ENCODE measurements at regions not wholly inside any gene's neighbourhood (a gene's known extent, or its start where the extent isn't known, plus 50 kb on each side); places are given as distances from the start of the nearest gene placed in this dataset.

GRCh38 chr10:57917019-57917418, 350.7 kb downstream of the IPMK start:
- TF ChIP-seq EZH2phosphoT487 (IDR thresholded peaks at IDR 0.05; ENCODE audit: borderline replicate concordance, low read depth, low read length) = no peak
- TF ChIP-seq CTCF (conservative IDR thresholded peaks at IDR 0.05; ENCODE audit: low read length) = no peak
- no peaks in the 10 kb centered on the region for H4K20me1 ChIP-seq (ENCODE audit: insufficient read depth, low read length)
- no peak overlapping the region for H3K4me2 ChIP-seq (ENCODE audit: low read length)
- H3K4me1 ChIP-seq (ENCODE audit: insufficient read depth, low read length, poor library complexity, severe bottlenecking) = no peaks in the 10 kb centered on the region
- POLR2A ChIA-PET = interaction anchor here (0.6 kb wide), 1 partner anchor 532 kb away, joined by 6 read pairs; no protein-coding TSS in a partner anchor
- no TSS peak for BruUV-seq (replicated peaks)
- no peak overlapping the region for H3K27ac ChIP-seq (ENCODE audit: low read depth, low read length, poor library complexity, severe bottlenecking)
- intact Hi-C loops (cut with micrococcal nuclease; ENCODE audit: unreplicated experiment) = no loop called here
- CTCF ChIA-PET (ENCODE audit: unreplicated experiment) = no interaction called here
- no peak overlapping the region for H3K4me3 ChIP-seq (ENCODE audit: low read depth, low read length, poor library complexity, severe bottlenecking)
- H3K9me2 ChIP-seq (ENCODE audit: insufficient read depth, low read length) = no peaks in the 10 kb centered on the region
- H3K36me3 ChIP-seq (ENCODE audit: insufficient read depth, low read length) = no peaks in the 10 kb centered on the region
- no peaks in the 10 kb centered on the region for H3K79me2 ChIP-seq (ENCODE audit: insufficient read depth, low read depth, low read length)
- DNase-seq (ENCODE audit: low spot score) = no peak
- no peak overlapping the region for H2AFZ ChIP-seq (ENCODE audit: low read length)
- H3K9me3 ChIP-seq (ENCODE audit: low read length) = no peaks in the 10 kb centered on the region

GRCh38 chr10:57905861-57906260, 361.8 kb downstream of the IPMK start:
- H4K20me1 ChIP-seq (ENCODE audit: insufficient read depth, low read length) = no peaks in the 10 kb centered on the region
- H3K36me3 ChIP-seq (ENCODE audit: insufficient read depth, low read length) = no peaks in the 10 kb centered on the region
- no peaks in the 10 kb centered on the region for H3K79me2 ChIP-seq (ENCODE audit: insufficient read depth, low read depth, low read length)
- no peak overlapping the region for H3K4me2 ChIP-seq (ENCODE audit: low read length)
- ChIA-PET POLR2A (no interaction called here), CTCF (ENCODE audit: unreplicated experiment) (no interaction called here)
- DNase-seq (ENCODE audit: low spot score) = no peak
- no peaks in the 10 kb centered on the region for H3K4me1 ChIP-seq (ENCODE audit: insufficient read depth, low read length, poor library complexity, severe bottlenecking)
- intact Hi-C loops (cut with micrococcal nuclease; ENCODE audit: unreplicated experiment) = no loop called here
- no TSS peak for BruUV-seq (replicated peaks)
- no peak overlapping the region for H3K27ac ChIP-seq (ENCODE audit: low read depth, low read length, poor library complexity, severe bottlenecking)
- no peaks in the 10 kb centered on the region for H3K9me3 ChIP-seq (ENCODE audit: low read length)
- no peak overlapping the region for H2AFZ ChIP-seq (ENCODE audit: low read length)
- H3K9me2 ChIP-seq (ENCODE audit: insufficient read depth, low read length) = no peaks in the 10 kb centered on the region
- H3K4me3 ChIP-seq (ENCODE audit: low read depth, low read length, poor library complexity, severe bottlenecking) = no peak overlapping the region
- TF ChIP-seq CTCF (conservative IDR thresholded peaks at IDR 0.05; ENCODE audit: low read length) = no peak
- TF ChIP-seq EZH2phosphoT487 (IDR thresholded peaks at IDR 0.05; ENCODE audit: borderline replicate concordance, low read depth, low read length) = no peak

- Histone ChIP-seq H3K79me2 (ENCODE audit: insufficient read depth, low read depth, low read length) (no peaks in the 10 kb centered on the region), H3K9me3 (ENCODE audit: low read length) (no peaks in the 10 kb centered on the region), H3K4me3 (ENCODE audit: low read depth, low read length, poor library complexity, severe bottlenecking) (no peak overlapping the region), H3K4me2 (ENCODE audit: low read length) (no peak overlapping the region), H3K4me1 (ENCODE audit: insufficient read depth, low read length, poor library complexity, severe bottlenecking) (no peaks in the 10 kb centered on the region), H3K36me3 (ENCODE audit: insufficient read depth, low read length) (no peaks in the 10 kb centered on the region), H2AFZ (ENCODE audit: low read length) (no peak overlapping the region), H3K27ac (ENCODE audit: low read depth, low read length, poor library complexity, severe bottlenecking) (no peak overlapping the region), H3K9me2 (ENCODE audit: insufficient read depth, low read length) (no peaks in the 10 kb centered on the region), H4K20me1 (ENCODE audit: insufficient read depth, low read length) (no peaks in the 10 kb centered on the region)
- TF ChIP-seq CTCF (conservative IDR thresholded peaks at IDR 0.05; ENCODE audit: low read length) = no peak
- no peak for TF ChIP-seq EZH2phosphoT487 (IDR thresholded peaks at IDR 0.05; ENCODE audit: borderline replicate concordance, low read depth, low read length)
- POLR2A ChIA-PET = no interaction called here
- intact Hi-C loops (cut with micrococcal nuclease; ENCODE audit: unreplicated experiment) = no loop called here
- BruUV-seq (replicated peaks) = no TSS peak
- no peak for DNase-seq (ENCODE audit: low spot score)
- CTCF ChIA-PET (ENCODE audit: unreplicated experiment) = no interaction called here
Measured at GRCh38 chr10:57905010-57905409, 362.7 kb downstream of the IPMK start.
